HEK293 (cell line): ENCODE measurements at regions not wholly inside any gene's neighbourhood (a gene's known extent, or its start where the extent isn't known, plus 50 kb on each side); places are given as distances from the start of the nearest gene placed in this dataset.

Experiments used
- HOXC10 ChIP-seq: sonication (generic); formaldehyde crosslinking; IDR thresholded peaks from 2 replicates; pipeline ENCODE4 v1.8.1; 2023; ENCODE audit warnings: mild to moderate bottlenecking, missing genetic modification reagents
- ZBTB8A ChIP-seq: fragments of 450-650 bp; formaldehyde crosslinking; IDR thresholded peaks from 2 replicates; pipeline ENCODE4 v1.5.1; 2016; ENCODE audit warnings: missing biosample characterization, missing genetic modification characterization
- ZNF214 ChIP-seq: fragments of 450-650 bp; formaldehyde crosslinking; IDR thresholded peaks from 2 replicates; pipeline ENCODE4 v1.5.1; 2017; ENCODE audit warnings: missing biosample characterization, mild to moderate bottlenecking, missing genetic modification characterization, borderline replicate concordance
- ZNF639 ChIP-seq: fragments of 450-650 bp; formaldehyde crosslinking; IDR thresholded peaks from 2 replicates; pipeline ENCODE4 v1.5.1; 2016; ENCODE audit warnings: missing biosample characterization, missing genetic modification characterization
- ZNF692 ChIP-seq: fragments of 450-650 bp; formaldehyde crosslinking; IDR thresholded peaks from 2 replicates; pipeline ENCODE4 v1.5.1; 2016; ENCODE audit warnings: missing biosample characterization, missing genetic modification characterization
- TF ChIP-seq, protein P1 (sequence below): fragments of 450-650 bp; formaldehyde crosslinking; IDR thresholded peaks from 2 replicates; pipeline ENCODE4 v1.5.1; 2016; ENCODE audit warnings: missing biosample characterization, missing genetic modification characterization
- TF ChIP-seq, protein P2 (sequence below): fragments of 450-650 bp; formaldehyde crosslinking; IDR thresholded peaks from 2 replicates; pipeline ENCODE4 v1.5.1; 2016; ENCODE audit warnings: missing biosample characterization, missing genetic modification characterization

GRCh38 chr3:28765194-28765593 is 416.6 kb upstream of the AZI2 start:
- TF ChIP-seq, protein P1, sequence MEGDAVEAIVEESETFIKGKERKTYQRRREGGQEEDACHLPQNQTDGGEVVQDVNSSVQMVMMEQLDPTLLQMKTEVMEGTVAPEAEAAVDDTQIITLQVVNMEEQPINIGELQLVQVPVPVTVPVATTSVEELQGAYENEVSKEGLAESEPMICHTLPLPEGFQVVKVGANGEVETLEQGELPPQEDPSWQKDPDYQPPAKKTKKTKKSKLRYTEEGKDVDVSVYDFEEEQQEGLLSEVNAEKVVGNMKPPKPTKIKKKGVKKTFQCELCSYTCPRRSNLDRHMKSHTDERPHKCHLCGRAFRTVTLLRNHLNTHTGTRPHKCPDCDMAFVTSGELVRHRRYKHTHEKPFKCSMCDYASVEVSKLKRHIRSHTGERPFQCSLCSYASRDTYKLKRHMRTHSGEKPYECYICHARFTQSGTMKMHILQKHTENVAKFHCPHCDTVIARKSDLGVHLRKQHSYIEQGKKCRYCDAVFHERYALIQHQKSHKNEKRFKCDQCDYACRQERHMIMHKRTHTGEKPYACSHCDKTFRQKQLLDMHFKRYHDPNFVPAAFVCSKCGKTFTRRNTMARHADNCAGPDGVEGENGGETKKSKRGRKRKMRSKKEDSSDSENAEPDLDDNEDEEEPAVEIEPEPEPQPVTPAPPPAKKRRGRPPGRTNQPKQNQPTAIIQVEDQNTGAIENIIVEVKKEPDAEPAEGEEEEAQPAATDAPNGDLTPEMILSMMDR: no peak
- TF ChIP-seq ZNF692 (tag by site-specific recombination) (no peak), ZNF639 (tag by site-specific recombination) (no peak), ZNF214 (tag by site-specific recombination) (no peak), HOXC10 (CRISPR knock-in tag) (no peak), ZBTB8A (tag by site-specific recombination) (no peak)
- TF ChIP-seq, protein P2, sequence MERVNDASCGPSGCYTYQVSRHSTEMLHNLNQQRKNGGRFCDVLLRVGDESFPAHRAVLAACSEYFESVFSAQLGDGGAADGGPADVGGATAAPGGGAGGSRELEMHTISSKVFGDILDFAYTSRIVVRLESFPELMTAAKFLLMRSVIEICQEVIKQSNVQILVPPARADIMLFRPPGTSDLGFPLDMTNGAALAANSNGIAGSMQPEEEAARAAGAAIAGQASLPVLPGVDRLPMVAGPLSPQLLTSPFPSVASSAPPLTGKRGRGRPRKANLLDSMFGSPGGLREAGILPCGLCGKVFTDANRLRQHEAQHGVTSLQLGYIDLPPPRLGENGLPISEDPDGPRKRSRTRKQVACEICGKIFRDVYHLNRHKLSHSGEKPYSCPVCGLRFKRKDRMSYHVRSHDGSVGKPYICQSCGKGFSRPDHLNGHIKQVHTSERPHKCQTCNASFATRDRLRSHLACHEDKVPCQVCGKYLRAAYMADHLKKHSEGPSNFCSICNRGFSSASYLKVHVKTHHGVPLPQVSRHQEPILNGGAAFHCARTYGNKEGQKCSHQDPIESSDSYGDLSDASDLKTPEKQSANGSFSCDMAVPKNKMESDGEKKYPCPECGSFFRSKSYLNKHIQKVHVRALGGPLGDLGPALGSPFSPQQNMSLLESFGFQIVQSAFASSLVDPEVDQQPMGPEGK (tag by site-specific recombination): no peak
